NCI-H1048 (cell line): ENCODE measurements at regions not wholly inside any gene's neighbourhood (a gene's known extent, or its start where the extent isn't known, plus 50 kb on each side); places are given as distances from the start of the nearest gene placed in this dataset.

Source experiments
- DNase-seq: peaks from one replicate; lab custom pipeline; 2025; lab: John Stamatoyannopoulos, UW

DNA sequence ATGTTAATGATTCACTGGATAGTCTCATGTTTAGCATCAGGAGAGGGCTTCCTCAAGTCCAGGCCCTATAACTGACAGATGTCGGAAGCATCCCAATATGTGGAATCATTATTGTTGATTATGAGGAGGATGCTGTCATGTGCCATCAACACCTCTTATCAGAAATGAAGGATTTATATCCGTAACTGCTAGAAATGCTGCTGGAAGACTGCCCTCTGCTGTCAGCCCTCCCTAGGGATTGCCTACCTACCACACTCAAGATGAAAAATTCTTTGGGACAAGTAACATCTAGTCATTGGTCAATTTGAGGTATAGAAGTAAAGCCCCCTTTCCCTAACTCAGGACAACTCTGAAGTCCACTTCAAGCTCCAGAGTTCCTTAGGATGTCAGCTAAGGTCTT lies 1166.5 kb upstream of the NXPH2 start:
- DNase-seq = no peak

DNA sequence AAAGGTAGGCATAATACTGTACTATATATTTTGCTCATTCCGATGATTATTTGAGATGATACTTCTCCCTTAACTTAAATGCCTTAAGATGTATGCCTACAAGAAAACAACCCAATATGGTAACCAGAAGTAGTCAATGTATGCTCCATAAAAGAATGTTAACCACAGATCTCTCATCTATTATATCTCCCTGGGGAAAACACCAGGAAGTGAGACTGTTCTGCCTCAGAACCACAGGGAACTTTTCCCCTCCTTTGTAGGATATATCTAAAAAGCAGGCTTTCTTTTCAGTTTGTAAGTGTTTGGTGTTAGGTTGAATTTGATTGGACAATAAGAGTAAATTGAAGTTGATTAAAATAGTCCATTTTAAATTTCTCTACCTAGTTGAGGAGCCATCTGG lies 1160.5 kb upstream of the NXPH2 start:
- DNase-seq = no peak

- DNase-seq = no peak
Measured at GRCh38 chr2:139925903-139926302, 1145.7 kb upstream of the NXPH2 start.

- DNase-seq = no peak
Measured at GRCh38 chr2:139924070-139924469, 1143.9 kb upstream of the NXPH2 start.

DNA sequence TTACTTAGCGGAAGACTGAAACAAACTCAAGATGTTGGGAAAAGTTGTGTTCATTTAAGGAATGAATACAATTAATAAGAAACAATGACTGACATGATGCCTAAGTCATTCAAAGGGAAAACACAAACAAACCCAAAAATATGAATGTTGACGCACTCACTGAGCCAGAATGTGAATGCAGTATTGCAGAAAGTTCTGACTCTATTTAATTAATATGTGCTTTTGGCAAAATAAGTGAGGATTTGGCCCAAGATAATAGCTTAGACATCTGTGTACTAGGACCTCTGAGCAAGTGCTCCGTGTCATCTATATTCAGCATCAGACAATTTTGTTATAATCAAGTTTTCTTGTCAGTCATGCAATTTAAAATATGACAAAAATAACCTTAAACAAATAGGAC lies 1138.8 kb upstream of the NXPH2 start:
- DNase-seq = no peak

GRCh38 chr2:139917690-139918384 lies 1137.6 kb upstream of the NXPH2 start:
- no peak for DNase-seq

GRCh38 chr2:139916822-139917221 lies 1136.6 kb upstream of the NXPH2 start:
- DNase-seq = no peak

- DNase-seq = no peak
Measured at GRCh38 chr2:139911160-139911559, 1131.0 kb upstream of the NXPH2 start.

- no peak for DNase-seq
Measured at GRCh38 chr2:139909136-139909535, 1128.9 kb upstream of the NXPH2 start.

DNA sequence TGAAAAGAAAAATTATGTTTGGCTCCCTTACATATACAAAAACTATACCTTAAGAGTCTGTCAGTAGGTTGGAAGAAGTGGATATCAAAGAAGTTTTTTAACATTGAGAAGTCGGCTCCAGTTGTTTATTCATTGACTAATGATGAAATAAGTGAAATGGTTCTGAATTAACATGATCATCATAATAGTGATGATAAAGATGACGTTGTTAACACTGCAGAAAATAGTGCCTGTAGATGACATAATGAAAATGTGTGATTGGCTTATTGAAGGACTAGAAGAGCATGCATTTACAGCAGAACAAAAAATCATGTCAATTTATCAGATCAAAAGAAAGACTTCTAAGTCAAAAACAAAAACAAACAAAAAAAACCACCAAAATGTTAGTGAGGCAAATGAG lies 1125.4 kb upstream of the NXPH2 start:
- DNase-seq = no peak

DNA sequence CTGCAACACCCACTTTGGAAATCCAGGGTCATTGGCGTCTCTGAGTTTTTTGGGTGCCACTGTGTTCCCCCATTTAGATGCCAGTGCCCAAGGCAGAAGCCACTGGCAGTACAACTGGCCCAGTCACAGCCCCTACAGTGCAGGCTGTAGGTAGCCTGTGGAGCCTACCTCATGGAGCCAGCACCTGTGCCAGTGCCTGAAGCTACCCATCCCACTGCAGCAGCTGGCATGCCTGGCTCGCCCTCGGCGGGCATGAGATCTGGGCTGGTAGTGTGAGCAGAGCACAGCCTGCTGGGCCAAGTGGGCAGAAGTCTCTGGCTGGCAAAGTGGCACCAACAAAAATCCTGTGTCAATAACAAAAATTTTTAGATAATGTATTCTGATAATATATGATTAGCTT lies 1111.4 kb upstream of the NXPH2 start:
- DNase-seq = no peak

DNA sequence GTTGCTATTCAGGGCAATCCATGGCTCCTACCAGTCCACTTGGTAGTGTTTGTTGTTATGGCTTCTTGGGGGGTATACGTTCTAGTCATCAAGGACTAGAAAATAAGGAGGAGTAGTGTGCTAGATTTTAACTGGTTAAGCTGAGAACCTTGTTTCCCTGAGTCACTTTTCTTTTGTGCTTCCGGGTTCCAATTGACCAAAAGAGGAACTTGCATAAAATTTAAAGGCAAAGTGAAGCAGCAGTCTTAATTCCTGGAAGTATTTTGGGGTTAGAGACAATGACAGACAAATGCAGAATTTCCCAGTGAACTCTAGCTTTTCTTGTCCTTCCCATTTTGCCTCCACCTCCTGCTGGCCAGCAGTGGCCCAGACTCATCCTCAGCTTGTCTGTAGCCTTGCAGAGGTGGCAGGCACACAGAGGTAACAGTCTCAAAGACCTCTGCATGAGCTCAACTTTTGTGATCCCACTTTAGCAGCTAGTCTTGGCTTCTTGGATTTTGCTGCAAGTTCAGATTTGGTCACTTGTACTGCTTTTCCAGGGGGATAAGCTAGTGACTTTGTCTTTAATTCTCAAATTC lies 1105.8 kb upstream of the NXPH2 start:
- DNase-seq = no peak

- DNase-seq = no peak
Measured at GRCh38 chr2:139876964-139877363, 1096.8 kb upstream of the NXPH2 start.

DNA sequence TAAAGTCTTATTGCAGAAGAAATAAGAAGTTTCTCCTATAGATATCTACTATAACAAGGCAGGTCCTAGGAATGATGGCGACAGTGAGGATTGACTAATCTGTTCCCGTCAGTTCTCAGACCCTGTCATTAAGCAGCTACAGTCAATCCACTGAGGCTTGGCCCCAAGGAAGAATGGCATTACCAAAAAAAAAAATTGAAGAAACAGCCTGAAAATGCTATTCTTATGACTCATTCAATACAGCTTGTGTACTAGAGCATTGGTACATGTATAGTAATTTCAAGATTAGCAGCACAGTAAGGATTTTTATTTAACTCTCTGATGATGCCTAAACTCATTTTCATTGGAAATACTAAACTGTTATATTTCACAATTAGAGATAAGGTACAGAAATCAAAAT lies 1096.1 kb upstream of the NXPH2 start:
- no peak for DNase-seq

DNA sequence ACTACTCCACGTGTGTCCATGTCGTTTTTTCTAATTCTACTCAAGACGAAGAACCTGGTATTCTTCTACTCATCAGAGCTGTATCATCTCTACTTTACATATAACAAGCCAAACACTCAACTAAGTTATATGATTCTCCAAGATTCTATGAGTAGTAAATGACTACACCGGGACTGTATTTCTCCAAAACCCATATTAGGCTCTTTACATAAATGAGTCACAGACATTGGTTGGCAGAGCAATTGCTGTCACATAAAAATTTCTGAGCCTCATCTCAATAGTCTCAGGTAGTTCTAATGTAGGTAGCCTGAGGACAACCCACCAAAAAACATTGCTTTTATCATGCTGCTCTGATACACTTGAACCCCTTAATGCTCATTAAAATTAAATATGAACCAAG lies 1092.3 kb upstream of the NXPH2 start:
- DNase-seq = no peak

- DNase-seq = no peak
Measured at GRCh38 chr2:139872032-139872431, 1091.8 kb upstream of the NXPH2 start.

GRCh38 chr2:139867601-139868226 lies 1087.5 kb upstream of the NXPH2 start:
- DNase-seq = no peak

DNA sequence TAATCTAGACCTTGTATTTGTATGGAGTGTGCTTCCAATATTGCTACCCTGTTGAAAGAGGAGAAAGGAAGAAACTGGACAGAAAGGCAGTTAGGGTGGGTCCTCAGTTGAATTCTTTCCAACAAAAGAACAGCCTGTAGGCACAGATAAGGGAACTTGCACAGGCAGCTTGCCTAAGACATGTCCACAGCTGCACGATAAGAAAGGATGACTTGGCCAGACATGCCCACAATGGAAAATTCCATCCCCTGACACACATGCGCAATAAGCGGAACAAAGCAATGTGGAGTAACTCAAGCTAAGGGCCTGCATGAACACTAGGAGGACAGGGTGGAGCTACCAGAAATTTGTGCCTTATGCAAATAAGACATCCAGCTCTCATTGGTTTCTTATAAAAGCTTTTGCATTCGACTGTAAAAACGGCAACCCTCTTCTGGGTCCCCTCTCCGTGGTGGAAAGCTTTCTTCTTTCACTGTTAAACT lies 1084.7 kb upstream of the NXPH2 start:
- no peak for DNase-seq

DNA sequence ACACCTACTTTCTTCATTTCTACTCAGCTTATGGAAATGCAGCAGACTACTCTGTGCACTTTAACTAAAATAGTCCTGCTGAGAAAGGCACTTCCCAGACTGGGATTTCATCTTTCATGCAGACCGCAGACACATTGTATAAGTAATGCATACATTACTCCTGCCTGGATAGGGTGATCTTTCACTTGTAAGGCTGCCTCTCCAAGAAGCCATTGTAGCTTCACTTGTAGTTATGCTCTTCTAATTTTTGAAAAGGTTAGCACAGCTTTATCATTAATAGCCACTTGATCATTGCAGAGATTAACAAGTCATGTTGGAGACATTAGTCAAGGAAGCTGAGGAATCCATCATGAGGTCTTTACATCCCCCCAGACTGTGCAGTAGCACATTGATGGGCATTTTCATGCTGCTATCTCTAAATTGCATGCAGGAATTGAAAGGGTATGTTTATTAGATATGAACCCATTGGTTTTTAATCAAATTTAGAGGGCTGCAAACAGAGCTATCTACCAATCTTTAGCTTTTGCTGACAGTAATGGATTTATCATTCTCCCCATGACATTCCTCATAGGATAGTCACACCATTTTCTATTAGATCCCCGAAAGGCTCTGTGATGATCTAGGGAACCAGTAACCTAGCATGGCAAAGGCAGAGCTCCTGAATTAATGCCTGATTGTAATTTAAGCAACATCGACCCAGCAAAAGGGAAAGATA lies 1074.7 kb upstream of the NXPH2 start:
- DNase-seq = no peak

DNA sequence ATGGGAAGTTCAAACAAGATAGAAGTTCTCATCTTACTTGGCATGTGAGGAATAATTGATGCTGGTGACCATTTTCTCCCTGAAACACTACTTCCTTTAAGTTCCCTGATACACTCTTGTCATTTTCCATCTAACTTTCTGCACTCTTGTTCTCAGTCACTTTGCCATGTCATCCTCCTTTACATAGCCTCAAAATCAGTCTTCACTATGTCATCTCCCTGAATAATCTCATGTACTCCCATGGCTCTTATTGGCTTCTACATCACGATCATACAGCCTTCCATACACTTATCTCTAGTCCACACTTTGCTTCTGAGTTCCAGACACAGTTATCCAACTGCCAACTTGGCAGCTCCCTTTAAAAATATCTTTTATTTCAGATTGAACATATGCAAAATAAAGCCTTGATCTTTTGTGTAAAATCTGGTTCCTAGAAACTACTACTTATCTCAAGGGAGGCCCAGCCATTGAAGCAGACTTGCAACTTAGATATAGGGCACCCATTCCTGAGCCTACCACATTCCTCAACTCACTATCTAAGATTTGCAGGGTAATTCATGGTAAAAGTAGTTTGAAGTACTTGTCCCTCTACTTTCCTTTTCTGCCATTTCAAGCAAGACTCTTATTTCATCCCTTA lies 1070.2 kb upstream of the NXPH2 start:
- no peak for DNase-seq

- DNase-seq = no peak
Measured at GRCh38 chr2:139836769-139837168, 1056.6 kb upstream of the NXPH2 start.

DNA sequence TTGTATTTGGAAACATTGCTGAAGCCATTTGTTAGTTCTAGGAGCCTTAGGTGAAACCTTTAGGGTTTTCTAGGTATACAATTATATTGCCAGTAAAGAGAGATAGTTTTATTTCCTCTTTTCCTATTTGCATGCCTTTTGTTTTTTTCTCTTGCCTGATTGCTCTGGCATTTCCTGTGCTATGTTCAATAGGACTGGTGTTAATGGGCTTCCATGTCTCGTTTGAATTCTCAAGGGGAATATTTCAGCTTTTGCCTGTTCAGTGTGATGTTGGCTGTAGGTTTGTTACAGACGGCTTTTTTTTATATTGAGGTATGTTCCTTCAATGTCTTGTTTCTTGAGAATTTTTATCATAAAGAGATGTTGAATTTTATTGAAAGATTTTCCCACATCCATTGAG lies 1054.9 kb upstream of the NXPH2 start:
- no peak for DNase-seq
